Lung (tissue), 11 donors: ENCODE measurements at regions not wholly inside any gene's neighbourhood (a gene's known extent, or its start where the extent isn't known, plus 50 kb on each side); places are given as distances from the start of the nearest gene placed in this dataset.
A peak's percentile ranks its signal among the peaks of the same experiment; 100 is the strongest.
"Not testable (repeated sequence)": the region's sequence is repeated elsewhere in the genome, so short reads cannot be mapped to it uniquely, and the experiment has no call there.

Source experiments
- ATAC-seq: fragments of 200-7000 bp; cut with Tn5 transposase; one replicate; pipeline ENCODE4 v1.9.1; 2020; ENCODE audit warnings: moderate number of reproducible peaks; ENCODE audit not compliant: insufficient read depth, low FRiP score
- DNase-seq, 3 donors: peaks; one replicate each; pipeline ENCODE4 v3.0.0-alpha.2; 2013 to 2017
- H3K27ac ChIP-seq, 2 donors: one replicate each; pipeline ENCODE4 v1.5.1; 2013; ENCODE audit warnings: mild to moderate bottlenecking in 2 of 2, moderate library complexity in 2 of 2, control low read depth in 1 of 2, inconsistent platforms in 1 of 2, low read depth in 1 of 2, low read length in 1 of 2
- H3K27me3 ChIP-seq, 3 donors: one replicate each; pipeline ENCODE4 v1.5.1; 2013; ENCODE audit warnings: low read length in 2 of 3; ENCODE audit not compliant: control insufficient read depth in 3 of 3, insufficient read depth in 3 of 3
- H3K36me3 ChIP-seq, 4 donors: one replicate each; pipeline ENCODE4 v1.5.1; 2013; ENCODE audit warnings: low read length in 4 of 4, mild to moderate bottlenecking in 1 of 4, moderate library complexity in 1 of 4; ENCODE audit not compliant: control insufficient read depth in 4 of 4, insufficient read depth in 4 of 4
- H3K4me1 ChIP-seq, 5 donors: one replicate each; pipeline ENCODE4 v1.5.1; 2013; ENCODE audit warnings: low read length in 5 of 5, mild to moderate bottlenecking in 2 of 5, moderate library complexity in 1 of 5; ENCODE audit not compliant: control insufficient read depth in 5 of 5, insufficient read depth in 5 of 5
- H3K4me3 ChIP-seq: one replicate; pipeline ENCODE4 v1.5.1; 2013; ENCODE audit warnings: mild to moderate bottlenecking, control low read depth, moderate library complexity
- H3K9ac ChIP-seq, 2 donors: one replicate each; pipeline ENCODE4 v1.5.1; 2013; ENCODE audit warnings: low read length in 2 of 2, control low read depth in 1 of 2; ENCODE audit not compliant: insufficient read depth in 1 of 2
- H3K9me3 ChIP-seq, 4 donors: one replicate each; pipeline ENCODE4 v1.5.1; 2013; ENCODE audit warnings: low read length in 3 of 4, mild to moderate bottlenecking in 1 of 4, moderate library complexity in 1 of 4; ENCODE audit not compliant: control insufficient read depth in 4 of 4, insufficient read depth in 3 of 4
- CTCF ChIP-seq: IDR thresholded peaks from 2 replicates; pipeline ENCODE4 v1.5.1; 2012; ENCODE audit warnings: mild to moderate bottlenecking; ENCODE audit errors: control extremely low read depth, extremely low read depth
- WGBS, 2 donors: extraction: QIAGEN DNeasy Blood & Tissue Kit; methylation state at CpG; one replicate each; pipeline ENCODE4 v1.1.7; 2013; 5-methylcytosine and 5-hydroxymethylcytosine counted together
- donor health status: control.
- donor health status: control.
- donor health status: Bipolar disorder and iron deficiency.
- donor health status: healthy.
- donor health status: DM: yes; HTN: yes; CAD: no.

GRCh38 chr20:29873946-29874345, 1383.5 kb upstream of the DEFB115 start:
- Histone ChIP-seq H3K36me3 (no peaks in the 10 kb centered on the region), H3K4me3 (peak overlapping the region; percentile 23), H3K27ac (no peak overlapping the region), H3K27me3 (no peaks in the 10 kb centered on the region), H3K9ac (no peak overlapping the region), H3K9me3 (peaks cover 0 to 33% (median 10%) of the 10 kb centered on the region in 4 donors), H3K4me1 (no peaks in the 10 kb centered on the region)
- DNase-seq = peak; percentile 28 to 43 (median 39)
- ATAC-seq = no peak
- WGBS, 2 donors = 51 to 65% methylated on average over 28 of the region's 28 CpGs
- no peak for TF ChIP-seq CTCF

GRCh38 chr20:29874476-29875202, 1382.8 kb upstream of the DEFB115 start:
- no peak overlapping the region for H3K27ac ChIP-seq
- DNase-seq = no peak
- TF ChIP-seq CTCF = no peak
- H3K4me3 ChIP-seq = no peak overlapping the region
- H3K27me3 ChIP-seq = no peaks in the 10 kb centered on the region
- ATAC-seq = no peak
- 74 to 80% methylated on average over 25 of the region's 25 CpGs for WGBS, 2 donors
- peaks cover 0 to 35% (median 10%) of the 10 kb centered on the region in 4 donors for H3K9me3 ChIP-seq
- H3K36me3 ChIP-seq = no peaks in the 10 kb centered on the region
- H3K4me1 ChIP-seq = no peaks in the 10 kb centered on the region
- no peak overlapping the region for H3K9ac ChIP-seq

- not testable (repeated sequence) for H3K9ac ChIP-seq, H3K27me3 ChIP-seq, DNase-seq, H3K4me1 ChIP-seq, H3K27ac ChIP-seq, H3K4me3 ChIP-seq, H3K36me3 ChIP-seq, ATAC-seq
- 78 to 81% methylated on average over 27 of the region's 27 CpGs for WGBS, 2 donors
- H3K9me3 ChIP-seq = peaks cover 0 to 35% (median 8%) of the 10 kb centered on the region in 4 donors
Observed at GRCh38 chr20:29875321-29876083, 1382.0 kb upstream of the DEFB115 start.

GRCh38 chr20:29876084-29876910, 1381.2 kb upstream of the DEFB115 start:
- not testable (repeated sequence) for H3K36me3 ChIP-seq, DNase-seq, H3K4me3 ChIP-seq, H3K9ac ChIP-seq, H3K4me1 ChIP-seq, H3K27me3 ChIP-seq, H3K27ac ChIP-seq, ATAC-seq
- peaks cover 0 to 35% (median 10%) of the 10 kb centered on the region in 4 donors for H3K9me3 ChIP-seq
- WGBS, 2 donors = 86 to 87% methylated on average over 41 of the region's 41 CpGs
